D721Med (cell line): ENCODE measurements at regions not wholly inside any gene's neighbourhood (a gene's known extent, or its start where the extent isn't known, plus 50 kb on each side); places are given as distances from the start of the nearest gene placed in this dataset.

Experiments used
- DNase-seq: peaks from one replicate; pipeline ENCODE4 v3.0.0; 2011; ENCODE audit warnings: low spot score; ENCODE audit not compliant: insufficient read length
- FAIRE-seq: peaks from 2 replicates; lab custom pipeline; 2011; peaks lifted over from hg19 to GRCh38; lab: Jason Lieb, UNC
- TF ChIP-seq, protein P1 (sequence below): IDR thresholded peaks from 2 replicates; pipeline ENCODE4 v1.5.1; 2012; ENCODE audit warnings: mild to moderate bottlenecking, control low read depth; ENCODE audit not compliant: insufficient read depth; ENCODE audit errors: missing control alignments

- TF ChIP-seq, protein P1, sequence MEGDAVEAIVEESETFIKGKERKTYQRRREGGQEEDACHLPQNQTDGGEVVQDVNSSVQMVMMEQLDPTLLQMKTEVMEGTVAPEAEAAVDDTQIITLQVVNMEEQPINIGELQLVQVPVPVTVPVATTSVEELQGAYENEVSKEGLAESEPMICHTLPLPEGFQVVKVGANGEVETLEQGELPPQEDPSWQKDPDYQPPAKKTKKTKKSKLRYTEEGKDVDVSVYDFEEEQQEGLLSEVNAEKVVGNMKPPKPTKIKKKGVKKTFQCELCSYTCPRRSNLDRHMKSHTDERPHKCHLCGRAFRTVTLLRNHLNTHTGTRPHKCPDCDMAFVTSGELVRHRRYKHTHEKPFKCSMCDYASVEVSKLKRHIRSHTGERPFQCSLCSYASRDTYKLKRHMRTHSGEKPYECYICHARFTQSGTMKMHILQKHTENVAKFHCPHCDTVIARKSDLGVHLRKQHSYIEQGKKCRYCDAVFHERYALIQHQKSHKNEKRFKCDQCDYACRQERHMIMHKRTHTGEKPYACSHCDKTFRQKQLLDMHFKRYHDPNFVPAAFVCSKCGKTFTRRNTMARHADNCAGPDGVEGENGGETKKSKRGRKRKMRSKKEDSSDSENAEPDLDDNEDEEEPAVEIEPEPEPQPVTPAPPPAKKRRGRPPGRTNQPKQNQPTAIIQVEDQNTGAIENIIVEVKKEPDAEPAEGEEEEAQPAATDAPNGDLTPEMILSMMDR = no peak
- DNase-seq (no peak), FAIRE-seq (no peak)
These were observed 116.0 kb upstream of the TMCC3 start for GRCh38 chr12:94766397-94766796.

DNA sequence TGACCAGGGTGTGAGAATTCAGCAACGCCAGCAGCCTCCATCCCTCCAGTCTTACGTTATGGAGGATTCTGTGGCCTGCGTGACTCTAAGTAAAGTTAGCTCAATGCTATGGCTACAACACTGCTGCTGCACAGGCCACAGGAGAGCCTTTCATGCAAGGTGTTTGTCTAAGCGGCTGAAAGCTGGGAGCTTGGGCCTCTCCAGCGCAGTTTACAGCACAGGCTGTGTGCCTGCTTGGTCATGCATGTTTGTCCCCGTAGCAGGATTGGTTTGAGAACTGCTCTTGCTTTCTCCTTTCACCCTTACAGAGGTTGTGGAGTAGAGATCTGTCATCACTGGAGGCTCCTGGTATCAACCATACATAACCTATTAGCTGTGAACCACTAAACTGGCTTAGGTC is 113.1 kb upstream of the TMCC3 start:
- no peak for FAIRE-seq
- TF ChIP-seq, protein P1 = no peak
- DNase-seq = no peak

DNA sequence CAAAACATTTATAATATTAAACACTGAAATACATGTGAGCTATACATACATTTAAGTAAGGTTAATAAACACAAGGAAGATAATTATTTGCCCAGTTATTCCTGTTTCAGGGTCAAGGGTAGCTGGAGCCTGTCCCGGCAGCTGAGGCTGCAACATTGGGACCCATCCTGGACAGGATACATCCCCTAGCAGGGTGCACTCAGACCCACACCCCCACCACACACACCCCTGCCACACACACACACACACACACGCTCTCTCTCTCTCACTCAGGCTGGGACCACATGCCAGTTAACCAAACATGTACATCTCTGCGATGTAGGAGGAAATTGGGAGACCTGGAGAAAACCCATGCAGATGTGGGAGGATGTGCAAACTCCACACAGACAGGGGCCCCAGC is 112.6 kb upstream of the TMCC3 start:
- FAIRE-seq (no peak), DNase-seq (no peak)
- TF ChIP-seq, protein P1 = no peak

DNA sequence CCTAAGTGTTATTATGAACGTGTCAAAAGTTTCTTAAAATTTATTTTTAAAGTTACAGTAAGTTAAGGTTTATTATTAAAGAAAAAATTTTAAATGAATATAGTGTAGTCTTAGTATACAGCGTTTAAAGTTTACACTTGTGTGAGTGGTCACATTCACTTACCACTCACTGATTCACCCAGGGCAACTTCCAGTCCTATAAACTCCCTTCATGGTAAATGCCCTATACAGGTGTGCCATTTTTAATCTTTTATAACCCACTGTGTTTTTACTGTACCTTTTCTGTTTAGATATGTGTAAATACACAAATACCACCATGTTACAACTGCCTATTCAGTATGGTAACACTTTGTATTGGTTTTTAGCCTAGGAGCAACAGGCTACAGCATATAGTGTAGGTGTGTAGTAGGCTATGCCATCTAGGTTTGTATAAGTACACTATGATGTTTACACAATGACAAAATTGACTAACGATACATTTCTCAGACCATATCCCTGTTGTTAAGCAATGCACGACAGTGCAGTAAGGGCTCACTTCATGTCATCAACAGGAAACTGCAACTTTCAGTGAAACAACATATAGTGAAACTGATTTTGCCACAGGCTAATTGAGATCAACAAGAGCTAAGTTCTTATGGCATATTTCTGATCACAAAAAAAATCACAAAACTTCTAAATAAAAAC is 112.0 kb upstream of the TMCC3 start:
- FAIRE-seq (no peak), DNase-seq (no peak)
- TF ChIP-seq, protein P1 = no peak

DNA sequence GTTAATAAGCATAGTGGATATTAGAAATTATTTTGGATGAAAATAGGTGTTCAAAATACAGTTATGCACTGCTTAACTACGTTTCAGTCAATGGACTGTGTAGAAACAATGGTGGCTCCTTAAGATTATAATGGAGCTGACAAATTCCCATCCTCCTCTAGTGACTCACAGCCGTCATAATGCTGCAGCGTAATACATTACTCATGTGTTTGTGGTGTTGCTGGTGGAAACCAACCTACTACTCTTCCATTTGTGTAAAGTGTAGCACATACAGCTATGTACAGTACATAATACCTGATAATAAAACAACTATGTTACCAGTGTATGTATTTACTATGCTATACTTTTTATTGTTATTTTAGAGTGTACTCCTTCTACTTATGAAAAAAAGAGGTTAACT is 111.2 kb upstream of the TMCC3 start:
- no peak for FAIRE-seq
- TF ChIP-seq, protein P1 = no peak
- no peak for DNase-seq

GRCh38 chr12:94760786-94761185 is 110.4 kb upstream of the TMCC3 start:
- FAIRE-seq = no peak
- no peak for DNase-seq
- TF ChIP-seq, protein P1 = no peak

- FAIRE-seq (no peak), DNase-seq (no peak)
- TF ChIP-seq, protein P1 = no peak
These were observed 106.4 kb upstream of the TMCC3 start for GRCh38 chr12:94756789-94757188.
